SU-DHL-6 (cell line): ENCODE measurements at regions not wholly inside any gene's neighbourhood (a gene's known extent, or its start where the extent isn't known, plus 50 kb on each side); places are given as distances from the start of the nearest gene placed in this dataset.

ENCODE experiments used
- H2AFZ ChIP-seq: fragments of 200-600 bp; sonication (generic); 2 replicates; pipeline ENCODE4 v1.6.1; 2014; ENCODE audit warnings: low read depth, mild to moderate bottlenecking, moderate library complexity, mixed read lengths, antibody characterized with exemption, low read length; ENCODE audit not compliant: severe bottlenecking
- H3F3A ChIP-seq: fragments of 200-600 bp; shearing (Covaris generic); 2 replicates; pipeline ENCODE4 v1.6.0; 2016; ENCODE audit warnings: antibody characterized with exemption, mild to moderate bottlenecking; ENCODE audit not compliant: insufficient read depth
- H3K27ac ChIP-seq: fragments of 200-600 bp; sonication (generic); 2 replicates; pipeline ENCODE4 v1.5.1; 2016; ENCODE audit warnings: low read depth, mild to moderate bottlenecking, low read length, moderate library complexity, mixed read lengths
- H3K27me3 ChIP-seq: fragments of 200-600 bp; sonication (generic), shearing (Covaris generic); 2 replicates; pipeline ENCODE4 v1.6.0; 2014; ENCODE audit warnings: mild to moderate bottlenecking, low read length
- H3K36me3 ChIP-seq: fragments of 200-600 bp; sonication (generic); 2 replicates; pipeline ENCODE4 v1.6.1; 2014; ENCODE audit warnings: mild to moderate bottlenecking, low read length, mixed read lengths
- H3K4me2 ChIP-seq: fragments of 300-600, 200-600 bp; shearing (Covaris generic), sonication (generic); 2 replicates; pipeline ENCODE4 v1.6.0; 2014; ENCODE audit warnings: low read length, low read depth, mild to moderate bottlenecking; ENCODE audit not compliant: poor library complexity, severe bottlenecking
- H3K4me3 ChIP-seq: fragments of 200-600 bp; sonication (generic); 2 replicates; pipeline ENCODE4 v1.5.1; 2014; ENCODE audit warnings: antibody characterized with exemption, low read length, mild to moderate bottlenecking, mixed read lengths; ENCODE audit not compliant: insufficient read depth, poor library complexity, severe bottlenecking
- H3K79me2 ChIP-seq: fragments of 200-600 bp; sonication (generic); 2 replicates; pipeline ENCODE4 v1.6.1; 2014; ENCODE audit warnings: mild to moderate bottlenecking, low read length, moderate library complexity; ENCODE audit not compliant: insufficient read depth
- H3K9ac ChIP-seq: fragments of 200-600 bp; sonication (generic); 2 replicates; pipeline ENCODE4 v1.7.0; 2014; ENCODE audit warnings: mild to moderate bottlenecking, low read length
- H3K9me2 ChIP-seq: fragments of 200-600 bp; sonication (generic); replicated peaks from 2 replicates; pipeline ENCODE4 v1.6.1; 2014; ENCODE audit warnings: low read length; ENCODE audit not compliant: insufficient read depth
- H3K9me3 ChIP-seq: fragments of 200-600 bp; sonication (generic); 2 replicates; pipeline ENCODE4 v1.6.1; 2014; ENCODE audit warnings: low read length, mixed read lengths; ENCODE audit not compliant: insufficient read depth
- H4K20me1 ChIP-seq: fragments of 200-600 bp; sonication (generic); 2 replicates; pipeline ENCODE4 v1.6.1; 2014; ENCODE audit warnings: low read depth, mild to moderate bottlenecking, antibody characterized with exemption, low read length, moderate library complexity, mixed read lengths
- CTCF ChIP-seq: fragments of 200-600 bp; sonication (generic); IDR thresholded peaks from one replicate; pipeline ENCODE4 v1.5.1; 2017; ENCODE audit warnings: antibody characterized with exemption, mild to moderate bottlenecking, low read length, moderate library complexity; ENCODE audit not compliant: insufficient read depth, poor library complexity, severe bottlenecking
- EZH2phosphoT487 ChIP-seq: fragments of 200-600 bp; sonication (generic), shearing (Covaris generic); conservative IDR thresholded peaks from 2 replicates; pipeline ENCODE4 v1.6.1; 2018; ENCODE audit warnings: mild to moderate bottlenecking, antibody characterized with exemption, low read length, moderate library complexity, mixed read lengths

DNA sequence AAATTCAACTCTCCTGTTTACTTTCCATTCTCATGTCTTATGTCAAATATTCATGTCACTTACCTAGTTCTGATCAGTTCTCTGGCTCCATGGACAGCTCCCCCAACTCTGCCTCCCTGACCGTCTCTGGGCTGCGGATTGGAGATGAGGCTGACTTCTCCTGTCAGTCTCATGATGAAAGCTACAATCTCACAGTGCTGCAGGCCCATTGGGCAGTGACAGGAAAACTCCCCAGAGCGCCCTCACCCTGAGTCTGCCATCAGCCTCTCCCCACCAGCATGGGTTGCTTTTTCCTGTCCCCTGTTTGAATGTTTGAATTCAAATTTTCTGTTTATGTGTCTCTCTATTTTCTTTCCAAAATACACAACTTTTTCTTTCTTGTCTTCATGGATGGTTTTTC lies 63.8 kb upstream of the TOP3B start:
- Histone ChIP-seq H3K9ac (peak overlapping the region; percentile 94), H2AFZ (no peak overlapping the region), H3F3A (peaks cover 21% of the 10 kb centered on the region; the same call in 1 of the 2 replicates), H3K9me2 (no peaks in the 10 kb centered on the region), H3K4me2 (peak overlapping the region; percentile 99), H3K27ac (peak overlapping the region; percentile 93), H3K79me2 (peaks cover 35% of the 10 kb centered on the region), H3K27me3 (no peaks in the 10 kb centered on the region), H4K20me1 (no peaks in the 10 kb centered on the region), H3K9me3 (no peaks in the 10 kb centered on the region), H3K36me3 (no peaks in the 10 kb centered on the region), H3K4me3 (peak overlapping the region; percentile 36)
- no peak for TF ChIP-seq CTCF
- no peak for TF ChIP-seq EZH2phosphoT487

GRCh38 chr22:22045571-22046335 lies 63.2 kb upstream of the TOP3B start:
- no peaks in the 10 kb centered on the region for H3K27me3 ChIP-seq
- H3K79me2 ChIP-seq: peaks cover 42% of the 10 kb centered on the region
- H3K4me3 ChIP-seq: peak overlapping the region; percentile 36
- H3K9ac ChIP-seq: peak overlapping the region; percentile 94
- no peaks in the 10 kb centered on the region for H3K9me3 ChIP-seq
- H3K27ac ChIP-seq: peak overlapping the region; percentile 93
- no peaks in the 10 kb centered on the region for H3K9me2 ChIP-seq
- TF ChIP-seq EZH2phosphoT487 (no peak), CTCF (no peak)
- peaks cover 21% of the 10 kb centered on the region; the same call in 1 of the 2 replicates for H3F3A ChIP-seq
- no peak overlapping the region for H2AFZ ChIP-seq
- no peaks in the 10 kb centered on the region for H3K36me3 ChIP-seq
- no peaks in the 10 kb centered on the region for H4K20me1 ChIP-seq
- H3K4me2 ChIP-seq: peak overlapping the region; percentile 99

DNA sequence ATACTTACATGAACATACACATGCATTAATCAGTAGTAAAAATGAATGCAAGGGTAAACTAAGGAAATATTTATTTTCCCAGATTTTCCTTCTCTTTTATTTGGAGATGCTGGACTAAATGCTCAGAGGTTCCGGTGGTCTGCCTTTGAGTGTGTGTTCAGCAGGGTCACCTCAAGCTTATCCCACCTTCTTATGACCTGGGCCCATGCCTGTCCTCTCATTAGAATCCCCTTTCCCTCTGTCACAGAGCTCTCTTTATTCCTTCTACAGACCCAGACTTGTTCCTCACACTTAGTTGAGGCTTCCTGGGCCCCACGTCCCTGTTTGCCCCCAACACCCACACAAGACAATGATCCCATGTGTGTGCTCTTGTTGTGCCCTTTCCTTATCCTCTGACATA lies 61.6 kb upstream of the TOP3B start:
- Histone ChIP-seq H2AFZ (no peak overlapping the region), H3K4me2 (peak overlapping the region; percentile 99), H3K9ac (peak overlapping the region; percentile 94), H3K27ac (peak overlapping the region; percentile 93), H4K20me1 (no peaks in the 10 kb centered on the region), H3K79me2 (peaks cover 57% of the 10 kb centered on the region), H3K36me3 (no peaks in the 10 kb centered on the region), H3K9me3 (no peaks in the 10 kb centered on the region), H3K4me3 (peak overlapping the region; percentile 36), H3F3A (peaks cover 18% of the 10 kb centered on the region; the same call in 1 of the 2 replicates), H3K27me3 (no peaks in the 10 kb centered on the region), H3K9me2 (no peaks in the 10 kb centered on the region)
- TF ChIP-seq EZH2phosphoT487 (no peak), CTCF (no peak)
